22Rv1 (cell line): ENCODE measurements at regions not wholly inside any gene's neighbourhood (a gene's known extent, or its start where the extent isn't known, plus 50 kb on each side); places are given as distances from the start of the nearest gene placed in this dataset.

ENCODE experiments used
- H3K27ac ChIP-seq: fragments of 450-650 bp; 2 replicates; pipeline ENCODE4 v1.5.1; 2017
- ZFX ChIP-seq: fragments of 450-650 bp; IDR thresholded peaks from 2 replicates; pipeline ENCODE4 v1.6.1; 2017; ENCODE audit warnings: antibody characterized with exemption, borderline replicate concordance
- TF ChIP-seq, protein P1 (sequence below): fragments of 450-650 bp; IDR thresholded peaks from 2 replicates; pipeline ENCODE4 v1.5.1; 2017; ENCODE audit warnings: mild to moderate bottlenecking

DNA sequence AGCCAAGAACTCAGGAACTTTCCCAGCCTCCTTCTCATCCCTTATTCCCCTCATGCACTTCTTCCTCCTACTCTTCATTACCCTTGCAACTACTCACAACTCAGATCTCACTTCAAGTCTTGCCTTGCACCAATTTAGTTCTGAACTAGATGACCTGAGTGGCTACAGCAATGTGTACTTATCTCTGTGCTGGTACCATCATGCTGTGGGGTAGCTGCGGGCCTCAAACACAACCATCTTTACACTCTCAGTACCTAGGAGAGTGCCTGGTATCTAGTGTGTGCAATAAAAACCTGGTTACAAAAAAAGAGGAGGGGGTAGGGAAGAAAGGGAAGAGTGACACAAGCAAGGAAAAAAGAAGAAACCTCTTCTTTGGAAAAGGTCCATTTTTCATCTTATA is 219.0 kb downstream of the SPTSSA start:
- H3K27ac ChIP-seq: no peak overlapping the region
- TF ChIP-seq, protein P1, sequence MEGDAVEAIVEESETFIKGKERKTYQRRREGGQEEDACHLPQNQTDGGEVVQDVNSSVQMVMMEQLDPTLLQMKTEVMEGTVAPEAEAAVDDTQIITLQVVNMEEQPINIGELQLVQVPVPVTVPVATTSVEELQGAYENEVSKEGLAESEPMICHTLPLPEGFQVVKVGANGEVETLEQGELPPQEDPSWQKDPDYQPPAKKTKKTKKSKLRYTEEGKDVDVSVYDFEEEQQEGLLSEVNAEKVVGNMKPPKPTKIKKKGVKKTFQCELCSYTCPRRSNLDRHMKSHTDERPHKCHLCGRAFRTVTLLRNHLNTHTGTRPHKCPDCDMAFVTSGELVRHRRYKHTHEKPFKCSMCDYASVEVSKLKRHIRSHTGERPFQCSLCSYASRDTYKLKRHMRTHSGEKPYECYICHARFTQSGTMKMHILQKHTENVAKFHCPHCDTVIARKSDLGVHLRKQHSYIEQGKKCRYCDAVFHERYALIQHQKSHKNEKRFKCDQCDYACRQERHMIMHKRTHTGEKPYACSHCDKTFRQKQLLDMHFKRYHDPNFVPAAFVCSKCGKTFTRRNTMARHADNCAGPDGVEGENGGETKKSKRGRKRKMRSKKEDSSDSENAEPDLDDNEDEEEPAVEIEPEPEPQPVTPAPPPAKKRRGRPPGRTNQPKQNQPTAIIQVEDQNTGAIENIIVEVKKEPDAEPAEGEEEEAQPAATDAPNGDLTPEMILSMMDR: no peak
- TF ChIP-seq ZFX: no peak

DNA sequence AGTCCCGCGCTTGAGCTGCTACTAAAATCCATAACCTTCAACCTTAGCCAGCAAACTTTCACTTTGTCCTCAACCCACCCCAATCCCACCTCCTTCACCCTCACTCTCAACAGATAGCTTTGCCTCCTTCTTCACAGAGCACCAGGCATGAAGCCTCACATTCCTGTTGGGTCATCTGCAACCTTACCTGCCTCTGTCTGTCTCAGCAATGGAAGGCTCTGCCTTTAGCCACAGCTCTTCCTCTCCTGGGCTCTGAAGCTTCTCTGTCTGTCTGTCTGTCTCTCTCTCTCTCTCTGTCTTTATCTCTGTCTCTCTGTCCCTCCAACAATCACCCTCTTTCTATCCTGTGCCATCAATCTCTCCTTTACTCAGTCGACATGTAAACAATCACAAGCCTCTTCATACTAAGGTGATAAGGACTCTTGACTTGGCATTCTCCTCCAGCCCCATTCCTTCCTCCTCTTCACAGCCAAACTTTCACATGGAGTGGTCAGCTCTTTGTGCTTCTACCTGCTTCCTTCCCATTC is 220.8 kb downstream of the SPTSSA start:
- H3K27ac ChIP-seq: no peak overlapping the region
- TF ChIP-seq ZFX: no peak
- TF ChIP-seq, protein P1: no peak

DNA sequence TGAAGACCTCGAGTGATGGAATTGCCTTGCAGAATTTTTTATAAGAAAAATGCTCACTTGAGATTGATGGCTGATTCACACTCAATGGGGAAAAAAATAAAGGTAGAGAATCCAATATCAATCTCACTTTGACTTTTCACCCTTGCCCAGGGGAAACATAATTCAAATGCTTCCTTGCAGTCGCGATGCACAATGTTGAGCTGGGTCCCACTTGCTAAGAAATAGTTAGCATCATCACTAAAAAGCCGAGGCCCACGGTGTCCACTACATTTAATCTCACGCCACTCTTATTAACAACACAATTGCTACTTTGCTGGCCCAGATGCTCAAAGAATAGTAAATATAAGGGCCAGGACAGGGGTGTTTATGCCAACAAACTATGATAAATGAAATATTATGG is 223.4 kb downstream of the SPTSSA start:
- H3K27ac ChIP-seq: no peak overlapping the region
- TF ChIP-seq ZFX: no peak
- TF ChIP-seq, protein P1: no peak

DNA sequence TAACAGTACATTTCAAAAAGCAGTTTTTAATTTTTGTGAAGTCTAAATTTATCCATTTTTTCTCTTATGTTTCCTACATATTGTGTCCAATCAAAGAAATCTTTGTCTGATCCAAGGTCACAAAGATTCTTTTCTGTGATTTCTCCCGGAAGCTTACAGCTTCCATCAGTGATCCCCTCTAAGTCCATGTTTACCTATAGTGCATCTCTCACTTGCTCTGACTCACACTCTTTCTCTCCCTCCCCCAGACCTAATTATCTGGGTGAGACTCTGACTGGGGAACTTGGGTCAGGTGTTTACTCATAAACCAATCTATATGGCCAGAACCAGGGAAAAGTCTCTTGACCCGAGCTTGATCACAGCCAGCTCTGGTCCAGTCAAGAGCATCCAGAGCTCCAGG is 224.4 kb downstream of the SPTSSA start:
- TF ChIP-seq, protein P1: no peak
- no peak for TF ChIP-seq ZFX
- H3K27ac ChIP-seq: no peak overlapping the region

DNA sequence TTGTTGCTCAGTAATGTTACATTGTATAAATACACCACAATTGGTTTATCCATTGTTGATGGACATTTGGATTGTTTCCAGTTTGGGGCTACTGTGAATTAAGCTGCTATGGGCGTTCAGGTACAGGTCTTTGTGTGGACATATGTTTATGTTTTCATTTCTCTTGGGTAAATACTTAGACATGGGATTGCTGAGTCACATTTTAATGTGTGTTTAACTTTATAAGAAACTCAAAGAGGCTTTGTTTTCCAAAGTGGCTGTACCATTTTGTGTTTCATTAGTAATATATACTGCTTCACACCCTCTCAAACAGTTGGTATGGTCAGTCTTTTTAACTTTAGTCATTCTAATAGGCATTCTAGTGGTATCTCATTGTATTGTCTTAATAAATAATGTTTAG is 225.0 kb downstream of the SPTSSA start:
- TF ChIP-seq ZFX: no peak
- TF ChIP-seq, protein P1: no peak

DNA sequence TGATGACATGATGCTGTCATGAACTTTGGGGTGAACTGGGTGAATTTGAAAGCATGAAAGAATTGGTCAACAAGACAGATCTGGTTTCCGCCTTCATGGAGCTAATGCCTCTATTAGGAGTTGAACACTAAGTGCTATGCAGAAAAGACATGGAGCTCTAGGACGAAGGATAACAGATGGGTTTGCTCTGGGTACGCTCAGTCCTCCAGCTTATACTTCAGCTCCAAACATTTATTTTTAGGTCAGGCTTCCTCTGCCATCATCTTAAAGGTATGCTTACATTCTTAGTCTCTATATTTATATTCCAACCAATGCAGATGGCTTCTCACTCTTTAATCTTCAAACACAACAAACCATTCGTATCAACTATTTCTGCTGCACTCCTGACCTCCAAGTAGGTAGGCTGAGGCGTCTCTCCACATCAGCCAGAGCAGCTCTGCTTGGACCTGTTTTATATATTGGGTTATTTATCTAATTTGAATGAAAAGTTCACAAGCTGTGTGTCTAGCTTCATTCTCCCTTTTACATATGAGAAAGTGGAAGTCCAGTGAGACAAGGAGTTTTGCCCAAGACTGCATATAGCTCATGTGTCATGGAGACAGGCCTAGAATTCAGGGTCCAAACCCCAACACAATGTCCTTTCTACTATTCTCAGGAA is 226.3 kb downstream of the SPTSSA start:
- TF ChIP-seq, protein P1: no peak
- TF ChIP-seq ZFX: no peak
- H3K27ac ChIP-seq: no peak overlapping the region

More for the DNA sequence above, 225.0 kb downstream of the SPTSSA start:
- H3K27ac ChIP-seq: no peak overlapping the region

DNA sequence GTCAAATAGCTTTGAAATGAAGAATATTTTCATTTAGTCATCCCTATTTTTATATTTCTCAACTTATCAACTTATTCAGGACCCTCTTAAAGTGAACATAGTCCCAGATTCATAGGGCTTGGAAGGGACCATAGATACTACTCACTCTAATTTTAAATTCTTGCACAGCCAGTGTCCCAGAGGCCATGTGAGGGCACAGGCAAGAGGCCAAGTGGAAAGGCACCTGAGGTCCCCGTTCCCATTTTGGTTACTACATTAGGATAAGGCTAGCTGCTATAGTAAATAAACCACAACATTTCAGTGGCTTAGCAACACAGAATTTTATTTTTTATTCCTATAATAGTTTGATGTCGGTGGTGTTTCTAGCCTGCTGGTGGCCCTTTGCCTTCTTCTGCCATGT is 227.8 kb downstream of the SPTSSA start:
- H3K27ac ChIP-seq: no peak overlapping the region
- TF ChIP-seq, protein P1: no peak
- no peak for TF ChIP-seq ZFX
